ENCODE measurements at regions not wholly inside any gene's neighbourhood (a gene's known extent, or its start where the extent isn't known, plus 50 kb on each side); places are given as distances from the start of the nearest gene placed in this dataset.

- FAIRE-seq (no peak), ATAC-seq (no peak), DNase-seq (ENCODE audit: extremely low read depth in 1 of 4, low spot score in 3 of 4) (peak in 1 of 4 experiments; percentile 26)
- H3K27ac ChIP-seq (ENCODE audit: extremely low read depth, low read depth, low read length): no peak overlapping the region
- no peak overlapping the region for H3K9ac ChIP-seq (ENCODE audit: insufficient read depth in 1 of 2, low read depth in 2 of 2, low read length in 2 of 2)
- CTCF ChIA-PET (ENCODE audit: low intra/inter-chr PET ratio): no interaction called here
- peaks cover 0 to 27% of the 10 kb centered on the region in 2 experiments; a peak in 3 of 5 replicates for H3K4me1 ChIP-seq (replicated peaks in 1 of 2; ENCODE audit: control insufficient read depth in 2 of 2, insufficient read depth in 2 of 2, low read length in 2 of 2)
- 0 out of 2 replicates have a peak, but pooled peaks cover 9% of the 10 kb centered on the region for H4K20me1 ChIP-seq (replicated peaks; ENCODE audit: control insufficient read depth, insufficient read depth, low read length)
- no peaks in the 10 kb centered on the region for H3K27me3 ChIP-seq (ENCODE audit: control insufficient read depth in 2 of 2, insufficient read depth in 2 of 2, low read length in 2 of 2)
- WGBS (ENCODE audit: insufficient coverage, low coverage, missing lambda C conversion rate): 57% methylated on average over 4 of the region's 4 CpGs
- H3K4me2 ChIP-seq (ENCODE audit: insufficient read depth, low read length): no peak overlapping the region
- H3K4me3 ChIP-seq: no peak overlapping the region
- in situ Hi-C loops (cut with MboI) (no loop called here), intact Hi-C loops (cut with micrococcal nuclease) (no loop called here)
- POLR2A ChIA-PET: no interaction called here
- no TSS peak for BruUV-seq (replicated peaks)
- no peaks in the 10 kb centered on the region for H3K79me2 ChIP-seq (ENCODE audit: control insufficient read depth, insufficient read depth, low read length)
- H3K36me3 ChIP-seq (ENCODE audit: control insufficient read depth, insufficient read depth, low read length): no peaks in the 10 kb centered on the region
- H2AFZ ChIP-seq (ENCODE audit: low read depth, low read length): no peak overlapping the region
- H3K9me1 ChIP-seq (ENCODE audit: control insufficient read depth, insufficient read depth, low read length): no peaks in the 10 kb centered on the region
- no peaks in the 10 kb centered on the region for H3K9me3 ChIP-seq (replicated peaks; ENCODE audit: control insufficient read depth, insufficient read depth, low read depth, low read length)
- TF ChIP-seq TFAP4 (CRISPR knock-in tag; IDR thresholded peaks at IDR 0.05; ENCODE audit: borderline replicate concordance): no peak
- peak; percentile 37; the same call in 1 of the 2 replicates for TF ChIP-seq SOX6 (IDR thresholded peaks at IDR 0.05)
- no peak for TF ChIP-seq IRF9 (tag; IDR thresholded peaks at IDR 0.05)
- TF ChIP-seq ZNF431 (CRISPR knock-in tag; IDR thresholded peaks at IDR 0.05): no peak
- no peak for TF ChIP-seq RBM25 (IDR thresholded peaks at IDR 0.05; ENCODE audit: low read depth, low read length, severe bottlenecking)
- peak; percentile 10; the same call in 1 of the 2 replicates for TF ChIP-seq ARID1B (IDR thresholded peaks at IDR 0.05)
- no peak for TF ChIP-seq KLF16 (IDR thresholded peaks at IDR 0.05)
- no peak for TF ChIP-seq ZNF57 (CRISPR knock-in tag; IDR thresholded peaks at IDR 0.05)
- no peak for TF ChIP-seq C11orf30 (IDR thresholded peaks at IDR 0.05; ENCODE audit: low read depth)
- TF ChIP-seq TAL1 (IDR thresholded peaks at IDR 0.05): 0 out of 2 replicates have a peak, but pooled peaks have one; percentile 31
- TF ChIP-seq ZNF780A (CRISPR knock-in tag; IDR thresholded peaks at IDR 0.05): no peak
- no peak for TF ChIP-seq ZBTB34 (CRISPR knock-in tag; IDR thresholded peaks at IDR 0.05)
- no peak for TF ChIP-seq ZKSCAN1 (IDR thresholded peaks at IDR 0.05; ENCODE audit: low read depth, low read length)
- peak; percentile 16; the same call in 1 of the 2 replicates for TF ChIP-seq NCOR1 (IDR thresholded peaks at IDR 0.05)
- peak; percentile 55 for TF ChIP-seq TCF3 (CRISPR knock-in tag; IDR thresholded peaks at IDR 0.05)
- TF ChIP-seq STAT5A (IDR thresholded peaks at IDR 0.05; ENCODE audit: borderline replicate concordance, low read length): no peak
- no peak for TF ChIP-seq ZNF695 (CRISPR knock-in tag; IDR thresholded peaks at IDR 0.05)
- no peak for TF ChIP-seq TSHZ1 (CRISPR knock-in tag; IDR thresholded peaks at IDR 0.05)
- TF ChIP-seq SMAD2 (IDR thresholded peaks at IDR 0.05; ENCODE audit: low read depth, low read length): no peak
Measured at GRCh38 chr2:134202371-134202770, 51.5 kb upstream of the MGAT5 start.
